ENCODE measurements at regions not wholly inside any gene's neighbourhood (a gene's known extent, or its start where the extent isn't known, plus 50 kb on each side); places are given as distances from the start of the nearest gene placed in this dataset.

DNA sequence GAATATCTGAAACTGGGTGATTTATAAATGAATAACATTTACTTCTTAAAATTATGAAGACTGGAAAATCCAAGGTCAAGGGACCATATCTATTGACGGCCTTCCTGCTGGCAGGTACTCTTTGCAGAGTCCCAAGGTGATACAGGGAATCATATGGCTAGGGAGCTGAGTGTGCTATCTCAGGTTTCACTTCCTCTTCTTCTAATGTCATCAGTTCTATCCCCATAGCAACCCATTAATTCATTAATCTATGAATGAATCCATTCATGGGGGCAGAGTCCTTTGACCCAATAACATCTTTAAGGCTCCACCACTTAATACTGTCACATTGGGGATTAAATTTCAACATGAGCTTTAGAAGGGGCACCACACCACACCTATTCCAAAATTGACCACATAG, 772.0 kb downstream of the HACE1 start:
- TF ChIP-seq, protein P1, sequence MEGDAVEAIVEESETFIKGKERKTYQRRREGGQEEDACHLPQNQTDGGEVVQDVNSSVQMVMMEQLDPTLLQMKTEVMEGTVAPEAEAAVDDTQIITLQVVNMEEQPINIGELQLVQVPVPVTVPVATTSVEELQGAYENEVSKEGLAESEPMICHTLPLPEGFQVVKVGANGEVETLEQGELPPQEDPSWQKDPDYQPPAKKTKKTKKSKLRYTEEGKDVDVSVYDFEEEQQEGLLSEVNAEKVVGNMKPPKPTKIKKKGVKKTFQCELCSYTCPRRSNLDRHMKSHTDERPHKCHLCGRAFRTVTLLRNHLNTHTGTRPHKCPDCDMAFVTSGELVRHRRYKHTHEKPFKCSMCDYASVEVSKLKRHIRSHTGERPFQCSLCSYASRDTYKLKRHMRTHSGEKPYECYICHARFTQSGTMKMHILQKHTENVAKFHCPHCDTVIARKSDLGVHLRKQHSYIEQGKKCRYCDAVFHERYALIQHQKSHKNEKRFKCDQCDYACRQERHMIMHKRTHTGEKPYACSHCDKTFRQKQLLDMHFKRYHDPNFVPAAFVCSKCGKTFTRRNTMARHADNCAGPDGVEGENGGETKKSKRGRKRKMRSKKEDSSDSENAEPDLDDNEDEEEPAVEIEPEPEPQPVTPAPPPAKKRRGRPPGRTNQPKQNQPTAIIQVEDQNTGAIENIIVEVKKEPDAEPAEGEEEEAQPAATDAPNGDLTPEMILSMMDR (IDR thresholded peaks at IDR 0.05): no peak
- TF ChIP-seq ZFX (IDR thresholded peaks at IDR 0.05; ENCODE audit: borderline replicate concordance): no peak

Measured in 22Rv1 (cell line).